SK-N-DZ (cell line): ENCODE measurements at regions not wholly inside any gene's neighbourhood (a gene's known extent, or its start where the extent isn't known, plus 50 kb on each side); places are given as distances from the start of the nearest gene placed in this dataset.
"Not testable (repeated sequence)": the region's sequence is repeated elsewhere in the genome, so short reads cannot be mapped to it uniquely, and the experiment has no call there.

ENCODE experiments used
- DNase-seq: peaks from one replicate; pipeline ENCODE4 v3.0.0-alpha.2; 2015; ENCODE audit warnings: low spot score

DNA sequence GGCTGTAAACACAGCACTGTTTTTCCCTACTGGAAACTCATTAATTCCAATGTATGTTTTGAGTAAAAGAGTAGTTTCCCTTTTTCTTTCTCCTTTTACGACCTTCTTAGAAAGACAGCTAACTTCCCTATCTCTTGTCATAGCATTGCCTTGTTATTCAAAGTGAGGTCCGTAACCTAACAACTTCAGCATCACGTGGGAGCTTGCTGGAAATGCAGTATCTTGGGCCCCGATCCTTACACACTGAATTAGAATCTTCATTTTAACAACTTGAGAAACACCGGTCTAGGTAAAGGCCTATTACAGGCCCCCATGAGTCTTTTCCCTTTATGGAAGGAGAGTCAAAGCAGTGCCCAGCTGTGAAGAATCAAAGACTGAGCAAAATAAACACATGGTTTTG lies 230.7 kb upstream of the PRKD1 start:
- no peak for DNase-seq

DNA sequence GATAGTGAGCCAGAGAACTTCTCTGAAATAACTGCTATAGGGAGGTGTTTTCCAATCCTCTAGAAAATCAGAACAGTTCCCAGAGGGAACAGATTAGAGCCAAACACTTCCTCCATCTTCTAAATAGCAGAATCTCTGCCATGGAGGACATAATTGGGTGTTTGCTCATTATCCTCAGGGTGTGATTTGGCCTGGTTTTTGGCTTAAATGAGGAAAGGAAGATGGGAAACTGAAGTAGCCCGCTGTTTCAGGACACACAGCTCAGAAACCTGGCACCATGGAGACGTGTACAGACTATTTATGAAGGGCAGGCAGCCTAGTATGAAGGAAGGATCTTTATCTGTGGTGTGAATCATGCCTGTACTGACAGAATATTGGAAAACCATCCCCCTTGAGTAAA lies 231.7 kb upstream of the PRKD1 start:
- no peak for DNase-seq

GRCh38 chr14:30160608-30161007 lies 233.0 kb upstream of the PRKD1 start:
- DNase-seq = no peak

GRCh38 chr14:30162066-30162465 lies 234.4 kb upstream of the PRKD1 start:
- no peak for DNase-seq

GRCh38 chr14:30165255-30165654 lies 237.6 kb upstream of the PRKD1 start:
- no peak for DNase-seq

GRCh38 chr14:30177781-30178180 lies 250.1 kb upstream of the PRKD1 start:
- DNase-seq = no peak

DNA sequence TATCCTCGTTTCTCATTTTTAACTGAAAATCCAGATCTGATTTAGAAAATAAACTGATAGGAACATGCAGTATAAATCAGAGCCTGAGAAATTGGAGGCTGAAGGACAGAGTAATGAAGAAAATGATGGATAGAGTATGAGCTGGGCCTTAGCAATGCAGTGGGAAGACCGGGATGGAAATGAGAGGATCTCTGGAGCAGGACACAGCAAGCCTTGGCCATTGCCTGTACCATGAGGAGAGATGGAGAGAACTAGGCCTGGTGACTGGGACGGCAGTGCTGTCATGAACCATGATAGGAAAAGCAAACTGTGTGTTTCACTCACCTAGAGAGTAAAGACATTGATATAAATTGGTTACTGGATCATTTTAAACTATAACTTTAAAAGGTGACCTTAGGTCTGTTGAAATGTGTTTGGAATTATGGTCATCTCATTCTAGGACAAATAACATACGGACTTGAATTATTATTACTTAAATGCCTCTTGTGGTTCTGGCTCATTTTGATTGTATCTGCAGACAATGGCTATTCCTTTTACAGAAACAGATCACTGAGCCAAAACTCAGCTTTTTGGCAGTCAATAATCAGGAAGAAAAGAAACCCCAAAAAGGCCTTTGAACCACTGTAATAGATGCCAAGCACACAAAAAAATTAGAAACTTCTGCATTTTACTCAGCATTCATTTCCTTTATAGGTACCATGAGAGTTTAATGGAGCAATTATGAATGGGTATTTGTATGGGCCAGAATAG lies 251.9 kb upstream of the PRKD1 start:
- DNase-seq = no peak

DNA sequence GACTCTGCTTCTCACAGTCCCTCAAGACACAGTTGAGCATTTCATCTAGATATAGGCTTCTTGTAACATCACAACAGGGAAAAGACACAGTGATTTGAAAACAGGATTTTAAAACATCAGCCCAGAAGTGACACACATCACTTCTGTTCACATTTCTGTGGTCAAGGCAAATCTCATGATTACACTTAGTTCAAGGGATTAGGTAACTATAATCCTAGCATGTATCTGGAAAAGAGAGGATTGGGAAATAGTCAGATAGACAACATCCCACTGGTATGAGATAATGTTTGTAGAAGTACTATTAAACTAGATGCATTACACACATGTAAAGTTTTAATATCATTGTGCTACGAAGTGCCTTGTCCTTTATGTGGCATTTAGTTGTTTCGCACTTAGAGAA lies 252.6 kb upstream of the PRKD1 start:
- DNase-seq = no peak

DNA sequence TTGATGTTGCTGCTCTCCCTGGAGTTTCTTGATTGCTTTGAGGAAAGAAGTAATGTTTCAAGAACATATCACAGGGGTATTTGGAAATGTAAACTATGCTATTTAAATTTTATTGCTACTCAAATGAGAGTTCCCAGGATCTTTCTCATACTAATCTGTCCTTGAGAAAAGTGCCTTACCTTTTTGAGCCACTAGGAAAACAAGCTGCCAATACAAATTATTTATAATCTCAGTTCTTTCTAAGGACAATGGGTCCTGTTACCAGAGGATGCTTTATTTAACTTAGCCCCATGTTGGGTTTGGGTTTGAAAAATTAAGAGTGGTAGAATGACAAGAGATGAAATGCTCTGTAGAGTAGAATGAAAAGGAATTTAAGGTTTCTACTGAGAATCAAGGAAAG lies 258.2 kb upstream of the PRKD1 start:
- no peak for DNase-seq

DNA sequence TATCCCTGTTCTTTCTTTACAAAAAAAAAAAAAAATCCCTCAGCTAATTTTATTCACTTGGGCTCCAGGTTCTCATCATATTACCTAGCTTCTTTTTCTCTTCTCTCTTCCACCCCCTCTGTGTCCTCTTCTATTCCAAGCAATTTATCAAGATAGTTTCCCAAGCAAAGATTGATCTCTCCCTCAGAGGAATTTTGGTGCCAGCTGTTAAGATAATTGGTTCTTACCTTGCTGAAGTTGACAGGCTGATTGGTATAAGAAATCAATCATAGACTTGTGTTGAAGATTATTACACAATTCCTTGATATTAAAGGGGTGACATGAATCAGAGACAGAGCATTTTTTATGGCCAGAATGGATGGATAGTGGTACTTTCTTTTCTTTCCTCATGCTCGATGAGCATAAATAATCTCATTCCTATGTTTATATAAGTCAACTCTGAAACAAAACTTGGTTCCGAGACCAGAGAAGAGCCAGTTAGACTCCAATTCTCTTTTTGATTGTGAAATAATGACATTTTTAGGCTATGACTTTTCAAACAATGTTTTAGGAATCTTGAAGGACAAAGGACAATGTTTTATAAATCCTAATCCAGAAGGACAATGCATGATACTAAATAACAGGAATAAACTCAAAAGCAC lies 264.1 kb upstream of the PRKD1 start:
- DNase-seq = no peak

GRCh38 chr14:30193101-30193500 lies 265.5 kb upstream of the PRKD1 start:
- DNase-seq = no peak

- DNase-seq = no peak
These were observed 266.3 kb upstream of the PRKD1 start for GRCh38 chr14:30193845-30194501.

GRCh38 chr14:30194741-30195148 lies 267.1 kb upstream of the PRKD1 start:
- no peak for DNase-seq

DNA sequence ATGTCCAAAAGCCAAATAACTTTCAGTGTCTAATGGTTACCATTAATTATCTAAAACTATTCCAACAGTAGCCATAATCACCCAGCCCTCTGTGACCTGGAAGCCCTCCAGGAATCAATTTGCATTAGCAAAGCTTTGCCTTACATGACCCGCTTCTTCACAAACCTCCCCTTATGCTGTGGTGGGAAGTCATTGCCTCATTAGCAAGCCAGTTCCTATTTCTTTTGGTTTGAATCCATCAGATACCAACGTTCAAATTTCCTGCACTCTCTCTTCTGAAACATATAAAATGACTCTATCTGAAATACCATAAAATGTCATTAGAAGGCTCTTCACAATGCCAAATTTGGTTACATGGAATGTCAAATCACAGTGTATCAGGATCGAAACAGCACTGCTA lies 268.3 kb upstream of the PRKD1 start:
- no peak for DNase-seq

- DNase-seq = no peak
These were observed 269.2 kb upstream of the PRKD1 start for GRCh38 chr14:30196861-30197260.

DNA sequence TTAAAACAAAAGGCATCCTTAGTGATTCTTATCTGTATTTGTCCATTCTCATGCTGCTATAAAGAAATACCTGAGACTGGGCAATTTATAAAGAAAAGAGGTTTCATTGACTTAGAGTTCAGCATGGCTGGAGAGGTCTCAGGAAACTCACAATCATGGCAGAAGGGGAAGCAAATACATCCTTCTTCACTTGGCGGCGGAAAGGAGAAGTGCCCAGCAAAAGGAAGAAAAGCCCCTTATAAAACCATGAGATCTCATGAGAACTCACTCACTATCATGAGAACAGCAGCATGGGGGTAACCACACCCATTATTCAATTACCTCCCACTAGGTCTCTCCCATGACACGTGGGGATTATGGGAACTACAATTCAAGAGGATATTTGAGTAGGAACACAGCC lies 271.1 kb upstream of the PRKD1 start:
- DNase-seq = not testable (repeated sequence)

DNA sequence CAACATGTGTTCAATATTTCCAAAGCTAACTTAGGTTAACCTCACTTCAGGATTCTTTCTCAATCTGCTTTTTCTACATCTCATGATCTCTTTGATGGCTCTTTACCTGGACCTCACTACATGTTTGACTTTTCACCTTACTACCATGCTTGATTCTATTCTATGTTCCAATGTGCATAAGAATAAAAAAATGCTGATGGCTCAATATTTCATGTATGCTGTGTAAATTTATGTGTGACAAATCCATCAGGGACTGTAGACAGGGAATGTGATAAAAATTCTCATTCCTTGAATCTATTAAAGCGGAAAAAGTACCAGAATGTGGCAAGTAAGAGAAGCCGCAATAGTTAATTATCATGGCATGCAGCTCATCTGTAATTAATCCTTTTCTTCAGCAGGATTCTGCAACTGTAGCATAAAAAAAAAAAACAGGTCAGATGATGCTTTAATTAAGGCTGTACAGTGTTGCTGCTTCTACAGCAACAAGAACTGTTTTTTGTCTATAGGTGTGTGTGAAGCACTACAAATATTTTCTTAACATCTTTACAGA lies 276.9 kb upstream of the PRKD1 start:
- no peak for DNase-seq

DNA sequence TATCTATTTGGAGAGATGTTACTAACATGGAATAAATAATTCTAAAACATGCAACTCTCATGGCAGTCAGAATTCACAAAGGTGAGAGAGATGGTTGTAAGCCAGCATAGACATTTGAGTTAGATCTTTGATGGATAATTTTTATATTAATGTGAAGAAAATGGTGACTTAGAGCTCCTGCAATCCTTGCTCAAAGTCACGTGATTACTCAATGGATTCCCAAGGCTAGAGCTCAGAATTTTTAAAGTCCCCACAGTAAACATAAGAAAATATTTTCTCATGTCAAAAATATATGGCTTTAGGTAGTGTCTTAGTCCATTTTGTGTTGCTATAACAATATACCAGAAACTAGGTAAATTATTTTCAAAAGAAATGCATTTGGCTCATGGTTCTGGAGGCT lies 281.5 kb upstream of the PRKD1 start:
- DNase-seq = no peak

DNA sequence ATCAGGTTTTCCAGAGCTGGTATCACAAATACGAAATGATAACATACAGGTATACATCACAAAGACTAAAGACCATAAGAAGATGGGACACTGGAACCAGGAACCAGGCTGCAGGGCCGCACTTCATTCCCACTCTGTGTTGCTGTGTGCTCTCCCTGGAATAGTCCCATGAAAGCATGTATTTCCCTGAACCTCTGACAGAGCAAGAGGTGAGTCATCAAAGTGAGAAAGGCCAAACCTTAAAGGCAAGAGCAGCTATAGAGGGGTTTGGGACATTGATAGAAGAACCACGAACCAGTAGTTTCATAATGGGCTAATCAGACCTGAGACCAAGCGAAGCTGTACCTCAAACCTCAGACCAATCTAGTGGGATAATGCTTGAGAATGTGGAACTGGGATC lies 283.0 kb upstream of the PRKD1 start:
- no peak for DNase-seq

DNA sequence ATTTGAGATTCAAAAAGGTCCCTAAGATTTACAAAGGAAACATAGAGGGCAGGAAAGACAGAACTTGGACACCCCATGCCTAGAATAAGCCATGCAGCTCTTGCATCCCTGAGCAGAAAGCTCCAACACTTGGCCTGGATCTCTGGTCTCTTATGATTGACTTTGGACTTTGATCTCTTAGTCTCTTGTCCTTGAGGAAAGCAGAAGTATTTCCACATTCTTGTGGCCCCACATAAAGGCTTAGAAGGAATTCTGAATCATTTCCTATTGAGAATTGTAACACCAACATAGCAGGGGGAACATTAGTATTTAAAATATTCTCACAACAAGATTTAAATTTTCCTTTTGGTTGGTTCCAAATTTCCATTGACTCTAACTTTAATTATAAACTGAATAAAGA lies 283.7 kb upstream of the PRKD1 start:
- DNase-seq = no peak

DNA sequence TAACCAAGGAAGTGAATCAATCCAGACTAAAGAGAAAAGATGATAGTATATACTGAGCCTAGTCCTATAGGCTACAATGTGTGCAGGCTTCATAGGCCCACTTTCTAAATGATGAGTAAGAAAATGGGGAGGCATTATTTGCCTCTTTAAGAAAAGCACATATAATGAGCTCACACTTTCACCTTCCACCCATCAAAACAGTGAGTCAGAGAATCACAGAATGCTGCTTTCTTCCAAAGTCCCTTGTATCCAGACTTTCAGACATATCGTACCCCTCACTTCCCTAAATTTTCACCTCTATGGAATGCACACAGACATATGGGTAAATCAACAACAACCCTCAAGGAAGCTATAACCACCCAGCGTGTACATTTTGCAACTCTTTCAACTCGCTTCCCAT lies 286.4 kb upstream of the PRKD1 start:
- no peak for DNase-seq

DNA sequence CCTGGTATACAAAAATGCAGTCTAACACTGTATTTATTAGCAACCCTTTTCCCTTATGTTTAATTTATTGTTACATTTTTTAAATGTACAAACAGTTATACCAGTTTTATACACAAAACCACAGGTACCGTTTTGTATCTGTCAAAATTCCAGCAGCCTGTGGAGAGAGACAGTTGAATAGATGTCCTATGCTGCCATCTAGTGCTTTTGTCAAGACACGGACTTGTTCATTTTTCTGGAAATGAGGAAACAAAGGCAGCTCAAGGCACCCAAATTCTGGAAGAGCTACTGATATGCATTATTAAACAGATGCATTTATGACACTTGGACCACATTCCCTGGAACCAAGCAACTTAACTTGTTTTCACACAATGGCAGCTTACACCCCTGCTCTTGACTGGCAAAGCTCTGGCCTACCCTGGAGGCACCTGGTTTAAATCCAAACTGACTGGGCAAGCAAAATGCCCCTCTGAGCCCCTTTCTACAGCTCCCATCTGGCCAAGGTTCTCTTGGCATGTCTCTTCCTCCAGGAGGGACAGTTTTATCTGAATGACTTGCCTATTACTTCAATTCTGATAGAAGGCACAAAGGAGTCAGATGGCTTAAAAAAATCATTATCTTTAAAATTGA lies 286.9 kb upstream of the PRKD1 start:
- peak; percentile 72 for DNase-seq
